SK-N-SH treated with all-trans-retinoic acid at 6 μM for 48 hours (cell line): ENCODE measurements at regions not wholly inside any gene's neighbourhood (a gene's known extent, or its start where the extent isn't known, plus 50 kb on each side); places are given as distances from the start of the nearest gene placed in this dataset.

Source experiments
- CSRNP3 ChIP-seq: fragments of 250-450 bp; sonication (Bioruptor Pico); IDR thresholded peaks from 2 replicates; pipeline ENCODE4 v1.5.1; 2021; ENCODE audit warnings: mild to moderate bottlenecking, moderate library complexity
- GLIS3 ChIP-seq: fragments of 250-450 bp; sonication (Bioruptor Pico); IDR thresholded peaks from 2 replicates; pipeline ENCODE4 v1.5.0; 2020; ENCODE audit warnings: mild to moderate bottlenecking, moderate library complexity
- RARB ChIP-seq: fragments of 250-450 bp; sonication (Bioruptor Pico); IDR thresholded peaks from 2 replicates; pipeline ENCODE4 v1.8.0; 2021; ENCODE audit warnings: mild to moderate bottlenecking, moderate library complexity
- ZFP3 ChIP-seq: fragments of 250-450 bp; sonication (Bioruptor Pico); IDR thresholded peaks from 2 replicates; pipeline ENCODE4 v1.5.0; 2020; ENCODE audit warnings: mild to moderate bottlenecking, moderate library complexity
- TF ChIP-seq, protein P1 (sequence below): fragments of 250-450 bp; sonication (Bioruptor Pico); IDR thresholded peaks from 2 replicates; pipeline ENCODE4 v1.5.1; 2020; ENCODE audit warnings: low read depth, mild to moderate bottlenecking, moderate library complexity

DNA sequence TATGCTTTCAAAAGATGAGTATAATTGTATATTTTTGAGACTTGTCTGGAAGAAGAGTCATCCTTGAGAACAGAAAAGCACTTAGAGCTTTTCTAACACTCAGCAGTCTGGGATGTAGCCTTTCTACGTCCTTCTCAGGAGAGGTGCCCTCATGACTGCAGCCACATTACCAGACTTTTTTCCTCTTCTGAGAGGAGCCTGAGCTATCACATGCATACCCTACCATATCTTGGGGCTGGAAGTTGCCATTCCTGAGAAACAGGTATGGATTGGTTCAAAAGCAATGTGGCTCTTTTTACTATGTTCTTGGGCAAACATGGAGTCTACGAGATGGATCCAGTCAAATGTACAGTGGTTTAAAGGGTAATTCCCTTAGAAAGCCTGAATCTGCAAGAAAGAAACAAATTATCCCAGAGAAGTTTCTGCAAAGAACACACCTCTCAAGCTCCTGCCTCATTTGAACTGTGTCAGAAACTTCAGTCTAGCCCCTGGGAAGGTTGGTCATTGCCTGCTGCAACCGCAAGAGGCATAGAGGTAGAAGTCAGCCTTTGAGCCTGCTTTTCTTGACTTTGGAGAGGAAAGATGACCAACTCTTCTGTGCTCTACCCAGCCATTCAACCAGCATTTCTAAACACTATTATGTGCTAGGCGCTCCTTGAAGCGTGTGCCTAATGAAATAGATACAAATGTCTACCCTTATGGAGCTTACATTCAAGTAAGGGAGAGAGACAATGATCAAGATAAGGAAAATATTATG is 401.9 kb upstream of the ACTBL2 start:
- TF ChIP-seq, protein P1, sequence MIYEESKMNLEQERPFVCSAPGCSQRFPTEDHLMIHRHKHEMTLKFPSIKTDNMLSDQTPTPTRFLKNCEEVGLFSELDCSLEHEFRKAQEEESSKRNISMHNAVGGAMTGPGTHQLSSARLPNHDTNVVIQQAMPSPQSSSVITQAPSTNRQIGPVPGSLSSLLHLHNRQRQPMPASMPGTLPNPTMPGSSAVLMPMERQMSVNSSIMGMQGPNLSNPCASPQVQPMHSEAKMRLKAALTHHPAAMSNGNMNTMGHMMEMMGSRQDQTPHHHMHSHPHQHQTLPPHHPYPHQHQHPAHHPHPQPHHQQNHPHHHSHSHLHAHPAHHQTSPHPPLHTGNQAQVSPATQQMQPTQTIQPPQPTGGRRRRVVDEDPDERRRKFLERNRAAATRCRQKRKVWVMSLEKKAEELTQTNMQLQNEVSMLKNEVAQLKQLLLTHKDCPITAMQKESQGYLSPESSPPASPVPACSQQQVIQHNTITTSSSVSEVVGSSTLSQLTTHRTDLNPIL: no peak
- TF ChIP-seq RARB (CRISPR knock-in tag) (no peak), ZFP3 (CRISPR knock-in tag) (no peak), GLIS3 (CRISPR knock-in tag) (no peak), CSRNP3 (CRISPR knock-in tag) (no peak)
